ENCODE measurements at regions not wholly inside any gene's neighbourhood (a gene's known extent, or its start where the extent isn't known, plus 50 kb on each side); places are given as distances from the start of the nearest gene placed in this dataset.

GRCh38 chr9:2290382-2290781 is 275.2 kb downstream of the SMARCA2 start:
- TF ChIP-seq, protein P1, sequence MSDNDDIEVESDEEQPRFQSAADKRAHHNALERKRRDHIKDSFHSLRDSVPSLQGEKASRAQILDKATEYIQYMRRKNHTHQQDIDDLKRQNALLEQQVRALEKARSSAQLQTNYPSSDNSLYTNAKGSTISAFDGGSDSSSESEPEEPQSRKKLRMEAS (IDR thresholded peaks at IDR 0.05): no peak
- TF ChIP-seq TEAD4 (IDR thresholded peaks at IDR 0.05): no peak
